OCI-LY7 (cell line): ENCODE measurements at regions not wholly inside any gene's neighbourhood (a gene's known extent, or its start where the extent isn't known, plus 50 kb on each side); places are given as distances from the start of the nearest gene placed in this dataset.

Experiments used
- CTCF ChIP-seq: fragments of 200-600 bp; sonication (generic); conservative IDR thresholded peaks from 2 replicates; pipeline ENCODE4 v1.5.1; 2014; ENCODE audit warnings: mild to moderate bottlenecking, antibody characterized with exemption, low read length, moderate library complexity, mixed read lengths
- EZH2phosphoT487 ChIP-seq: fragments of 200-600 bp; sonication (generic); IDR thresholded peaks from 2 replicates; pipeline ENCODE4 v1.6.1; 2018; ENCODE audit warnings: low read depth, borderline replicate concordance, mild to moderate bottlenecking, mixed run types, antibody characterized with exemption, low read length, moderate library complexity, mixed read lengths

- TF ChIP-seq CTCF: no peak
- TF ChIP-seq EZH2phosphoT487: no peak
Observed at GRCh38 chr14:86124328-86124727, 594.4 kb downstream of the FLRT2 start.
